ENCODE measurements at regions not wholly inside any gene's neighbourhood (a gene's known extent, or its start where the extent isn't known, plus 50 kb on each side); places are given as distances from the start of the nearest gene placed in this dataset.

GRCh38 chr7:69467826-69468225 is 130.4 kb upstream of the AUTS2 start:
- Histone ChIP-seq H3K4me3 (ENCODE audit: low read depth in 1 of 2, low read length in 2 of 2) (no peak overlapping the region), H3K4me2 (ENCODE audit: insufficient read depth, low read length) (no peak overlapping the region), H3K36me3 (ENCODE audit: insufficient read depth, low read length) (no peaks in the 10 kb centered on the region), H2AFZ (ENCODE audit: low read depth, low read length) (no peak overlapping the region), H3K4me1 (ENCODE audit: insufficient read depth, low read length) (no peaks in the 10 kb centered on the region), H3K27me3 (ENCODE audit: insufficient read depth, low read length, poor library complexity) (no peaks in the 10 kb centered on the region), H3K9ac (ENCODE audit: low read depth, low read length) (no peak overlapping the region), H3K9me3 (ENCODE audit: insufficient read depth, low read length, severe bottlenecking) (peaks cover 5% of the 10 kb centered on the region), H3K27ac (ENCODE audit: low read length) (no peak overlapping the region), H3K79me2 (ENCODE audit: insufficient read depth, low read length) (no peaks in the 10 kb centered on the region), H4K20me1 (ENCODE audit: insufficient read depth, low read length) (no peaks in the 10 kb centered on the region)
- ATAC-seq (ENCODE audit: insufficient read depth, low read depth) (no peak), DNase-seq (no peak)
- TF ChIP-seq CTCF (IDR thresholded peaks at IDR 0.05; ENCODE audit: borderline replicate concordance, extremely low read depth, low read length, poor library complexity, severe bottlenecking) (no peak), EZH2 (IDR thresholded peaks at IDR 0.05; ENCODE audit: borderline replicate concordance, low read depth, low read length, severe bottlenecking) (no peak)

- H4K20me1 ChIP-seq (ENCODE audit: insufficient read depth, low read length), result no peaks in the 10 kb centered on the region
- H3K36me3 ChIP-seq (ENCODE audit: insufficient read depth, low read length), result no peaks in the 10 kb centered on the region
- ATAC-seq (ENCODE audit: insufficient read depth, low read depth), result no peak
- no peak overlapping the region for H2AFZ ChIP-seq (ENCODE audit: low read depth, low read length)
- no peaks in the 10 kb centered on the region for H3K4me1 ChIP-seq (ENCODE audit: insufficient read depth, low read length)
- no peaks in the 10 kb centered on the region for H3K79me2 ChIP-seq (ENCODE audit: insufficient read depth, low read length)
- H3K27me3 ChIP-seq (ENCODE audit: insufficient read depth, low read length, poor library complexity), result no peaks in the 10 kb centered on the region
- TF ChIP-seq CTCF (IDR thresholded peaks at IDR 0.05; ENCODE audit: borderline replicate concordance, extremely low read depth, low read length, poor library complexity, severe bottlenecking) (no peak), EZH2 (IDR thresholded peaks at IDR 0.05; ENCODE audit: borderline replicate concordance, low read depth, low read length, severe bottlenecking) (no peak)
- H3K4me2 ChIP-seq (ENCODE audit: insufficient read depth, low read length), result no peak overlapping the region
- H3K27ac ChIP-seq (ENCODE audit: low read length), result no peak overlapping the region
- H3K9me3 ChIP-seq (ENCODE audit: insufficient read depth, low read length, severe bottlenecking), result no peaks in the 10 kb centered on the region
- H3K9ac ChIP-seq (ENCODE audit: low read depth, low read length), result no peak overlapping the region
- DNase-seq, result no peak
- no peak overlapping the region for H3K4me3 ChIP-seq (ENCODE audit: low read depth in 1 of 2, low read length in 2 of 2)
Measured at GRCh38 chr7:69476416-69476815, 121.9 kb upstream of the AUTS2 start.

- Histone ChIP-seq H3K27ac (ENCODE audit: low read length) (no peak overlapping the region), H3K9me3 (ENCODE audit: insufficient read depth, low read length, severe bottlenecking) (no peaks in the 10 kb centered on the region), H3K79me2 (ENCODE audit: insufficient read depth, low read length) (no peaks in the 10 kb centered on the region), H3K27me3 (ENCODE audit: insufficient read depth, low read length, poor library complexity) (no peaks in the 10 kb centered on the region), H3K36me3 (ENCODE audit: insufficient read depth, low read length) (no peaks in the 10 kb centered on the region), H2AFZ (ENCODE audit: low read depth, low read length) (no peak overlapping the region), H4K20me1 (ENCODE audit: insufficient read depth, low read length) (no peaks in the 10 kb centered on the region), H3K9ac (ENCODE audit: low read depth, low read length) (no peak overlapping the region), H3K4me2 (ENCODE audit: insufficient read depth, low read length) (no peak overlapping the region), H3K4me3 (ENCODE audit: low read depth in 1 of 2, low read length in 2 of 2) (no peak overlapping the region), H3K4me1 (ENCODE audit: insufficient read depth, low read length) (no peaks in the 10 kb centered on the region)
- DNase-seq, result no peak
- TF ChIP-seq CTCF (IDR thresholded peaks at IDR 0.05; ENCODE audit: borderline replicate concordance, extremely low read depth, low read length, poor library complexity, severe bottlenecking) (no peak), EZH2 (IDR thresholded peaks at IDR 0.05; ENCODE audit: borderline replicate concordance, low read depth, low read length, severe bottlenecking) (no peak)
- no peak for ATAC-seq (ENCODE audit: insufficient read depth, low read depth)
Measured at GRCh38 chr7:69482676-69483075, 115.6 kb upstream of the AUTS2 start.

- ATAC-seq (ENCODE audit: insufficient read depth, low read depth), result no peak
- TF ChIP-seq EZH2 (IDR thresholded peaks at IDR 0.05; ENCODE audit: borderline replicate concordance, low read depth, low read length, severe bottlenecking) (no peak), CTCF (IDR thresholded peaks at IDR 0.05; ENCODE audit: borderline replicate concordance, extremely low read depth, low read length, poor library complexity, severe bottlenecking) (no peak)
- Histone ChIP-seq H3K4me1 (ENCODE audit: insufficient read depth, low read length) (peaks cover 9% of the 10 kb centered on the region), H4K20me1 (ENCODE audit: insufficient read depth, low read length) (no peaks in the 10 kb centered on the region), H3K36me3 (ENCODE audit: insufficient read depth, low read length) (no peaks in the 10 kb centered on the region), H3K9me3 (ENCODE audit: insufficient read depth, low read length, severe bottlenecking) (no peaks in the 10 kb centered on the region), H3K9ac (ENCODE audit: low read depth, low read length) (no peak overlapping the region), H2AFZ (ENCODE audit: low read depth, low read length) (no peak overlapping the region), H3K27ac (ENCODE audit: low read length) (no peak overlapping the region), H3K4me3 (ENCODE audit: low read depth in 1 of 2, low read length in 2 of 2) (no peak overlapping the region), H3K79me2 (ENCODE audit: insufficient read depth, low read length) (no peaks in the 10 kb centered on the region), H3K4me2 (ENCODE audit: insufficient read depth, low read length) (no peak overlapping the region), H3K27me3 (ENCODE audit: insufficient read depth, low read length, poor library complexity) (no peaks in the 10 kb centered on the region)
- DNase-seq, result no peak
Measured at GRCh38 chr7:69489533-69489932, 108.7 kb upstream of the AUTS2 start.

All from DND-41 (cell line).